GM18507 (cell line): ENCODE measurements at regions not wholly inside any gene's neighbourhood (a gene's known extent, or its start where the extent isn't known, plus 50 kb on each side); places are given as distances from the start of the nearest gene placed in this dataset.
"Not testable (repeated sequence)": the region's sequence is repeated elsewhere in the genome, so short reads cannot be mapped to it uniquely, and the experiment has no call there.

Source experiments
- DNase-seq: peaks from one replicate; pipeline ENCODE4 v3.0.0; 2011; ENCODE audit warnings: low read depth; ENCODE audit not compliant: insufficient read length; ENCODE audit errors: extremely low spot score
- FAIRE-seq: peaks from 2 replicates; lab custom pipeline; 2011; peaks lifted over from hg19 to GRCh38; lab: Jason Lieb, UNC

DNA sequence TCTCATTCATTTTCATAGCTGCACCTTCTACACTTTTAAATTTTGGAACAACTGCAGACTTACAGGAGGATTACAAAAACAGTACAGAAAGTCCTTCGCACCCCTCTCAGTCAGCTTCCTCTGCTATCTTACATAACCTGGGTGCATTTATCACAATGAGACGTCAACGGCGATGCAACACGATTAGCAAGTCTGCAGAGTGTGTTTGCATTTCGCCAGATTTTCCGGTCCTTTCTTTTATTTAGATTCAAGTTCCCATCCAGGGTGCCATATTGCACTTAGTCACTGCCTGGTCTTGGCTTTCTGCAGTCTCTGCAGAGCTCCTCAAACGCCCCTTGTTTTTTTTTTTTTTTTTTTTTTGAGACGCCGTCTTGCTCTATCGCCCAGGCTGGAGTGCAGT, 85.9 kb downstream of the ASMT start:
- FAIRE-seq: no peak
- DNase-seq: no peak

DNA sequence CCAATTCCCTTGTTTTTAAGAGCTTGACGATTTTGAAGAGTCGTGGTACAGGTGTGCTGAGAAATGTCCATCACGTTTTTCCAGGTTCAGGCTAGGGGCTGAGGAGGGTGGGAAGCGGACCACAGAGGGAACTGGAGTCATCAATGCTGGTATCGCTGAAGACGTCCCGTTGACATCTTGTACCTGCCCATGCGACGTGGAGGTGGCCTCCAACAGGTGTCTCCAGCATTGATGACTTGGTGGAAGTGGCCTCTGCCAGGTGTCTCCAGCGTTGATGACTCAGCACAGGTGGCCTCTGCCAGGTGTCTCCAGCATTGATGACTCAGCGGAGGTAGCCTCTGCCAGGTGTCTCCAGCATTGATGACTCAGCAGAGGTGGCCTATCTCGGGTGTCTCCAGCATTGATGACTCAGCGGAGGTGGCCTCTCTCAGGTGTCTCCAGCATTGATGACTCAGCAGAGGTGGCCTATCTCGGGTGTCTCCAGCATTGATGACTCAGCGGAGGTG, 86.6 kb downstream of the ASMT start:
- FAIRE-seq, DNase-seq: not testable (repeated sequence)

DNA sequence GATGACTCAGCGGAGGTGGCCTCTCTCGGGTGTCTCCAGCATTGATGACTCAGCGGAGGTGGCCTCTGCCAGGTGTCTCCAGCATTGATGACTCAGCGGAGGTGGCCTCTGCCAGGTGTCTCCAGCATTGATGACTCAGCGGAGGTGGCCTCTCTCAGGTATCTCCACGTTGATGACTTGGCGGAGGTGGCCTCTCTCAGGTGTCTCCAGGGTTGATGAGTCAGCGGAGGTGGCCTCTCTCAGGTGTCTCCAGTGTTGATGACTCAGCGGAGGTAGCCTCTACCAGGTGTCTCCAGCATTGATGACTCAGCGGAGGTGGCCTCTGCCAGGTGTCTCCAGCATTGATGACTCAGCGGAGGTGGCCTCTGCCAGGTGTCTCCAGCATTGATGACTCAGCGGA, 87.3 kb downstream of the ASMT start:
- DNase-seq, FAIRE-seq: not testable (repeated sequence)

DNA sequence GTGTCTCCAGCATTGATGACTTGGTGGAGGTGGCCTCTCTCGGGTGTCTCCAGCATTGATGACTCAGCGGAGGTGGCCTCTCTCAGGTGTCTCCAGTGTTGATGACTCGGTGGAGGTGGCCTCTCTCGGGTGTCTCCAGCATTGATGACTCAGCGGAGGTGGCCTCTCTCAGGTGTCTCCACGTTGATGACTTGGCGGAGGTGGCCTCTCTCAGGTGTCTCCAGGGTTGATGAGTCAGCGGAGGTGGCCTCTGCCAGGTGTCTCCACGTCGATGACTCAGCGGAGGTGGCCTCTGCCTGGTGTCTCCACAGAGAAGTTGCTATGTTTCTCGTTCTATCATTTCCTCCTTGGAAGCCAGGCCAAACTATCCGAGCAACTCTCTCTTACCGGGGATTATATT, 87.7 kb downstream of the ASMT start:
- not testable (repeated sequence) for FAIRE-seq, DNase-seq

DNA sequence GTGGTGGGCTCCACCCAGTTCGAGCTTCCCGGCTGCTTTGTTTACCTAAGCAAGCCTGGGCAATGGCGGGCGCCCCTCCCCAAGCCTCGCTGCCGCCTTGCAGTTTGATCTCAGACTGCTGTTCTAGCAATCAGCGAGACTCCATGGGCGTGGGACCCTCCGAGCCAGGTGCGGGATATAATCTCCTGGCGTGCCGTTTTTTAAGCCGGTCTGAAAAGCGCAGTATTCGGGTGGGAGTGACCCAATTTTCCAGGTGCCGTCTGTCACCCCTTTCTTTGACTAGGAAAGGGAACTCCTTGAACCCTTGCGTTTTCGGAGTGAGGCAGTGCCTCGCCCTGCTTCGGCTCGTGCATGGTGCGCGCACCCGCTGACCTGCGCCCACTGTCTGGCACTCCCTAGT, 94.4 kb downstream of the ASMT start:
- FAIRE-seq, DNase-seq: not testable (repeated sequence)

DNA sequence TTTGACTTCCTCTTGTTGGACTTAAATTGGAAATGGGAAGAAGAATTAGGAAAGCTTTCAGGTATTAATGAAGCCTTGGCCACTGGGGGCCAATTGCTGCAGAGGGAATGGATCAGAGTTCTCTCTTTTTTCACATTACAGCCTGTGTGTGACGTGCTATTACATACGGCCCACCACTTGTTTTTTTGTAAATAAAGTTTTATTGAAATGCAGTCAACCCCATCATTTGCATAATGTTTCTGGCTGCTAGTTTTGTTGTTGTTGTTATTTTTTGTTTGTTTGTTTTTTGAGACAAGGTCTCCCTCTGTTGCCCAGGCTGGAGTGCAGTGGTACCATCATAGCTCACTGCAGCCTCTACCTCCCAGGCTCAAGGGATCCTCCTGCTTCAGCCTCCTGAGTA, 98.4 kb downstream of the ASMT start:
- no peak for DNase-seq
- FAIRE-seq: no peak

DNA sequence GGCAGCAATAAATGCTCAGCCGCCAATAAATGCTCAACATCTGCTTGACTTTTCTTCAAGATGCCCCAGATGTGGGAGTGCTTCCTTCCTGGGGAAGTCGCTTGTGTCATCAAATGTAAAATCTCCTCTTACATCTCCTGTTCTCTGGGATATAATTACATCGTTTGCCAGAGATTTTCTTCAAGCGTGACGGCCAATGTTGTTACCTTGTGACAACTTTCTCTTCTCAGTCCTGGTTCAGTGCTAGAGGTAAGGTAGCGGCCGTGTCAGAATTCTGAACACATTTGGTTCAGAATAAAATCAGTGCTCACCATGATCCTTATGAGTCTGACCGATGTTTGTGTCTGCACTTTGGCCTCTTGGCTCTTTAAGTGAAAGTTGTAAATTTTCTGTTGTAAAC, 102.5 kb downstream of the ASMT start:
- FAIRE-seq (no peak), DNase-seq (no peak)

DNA sequence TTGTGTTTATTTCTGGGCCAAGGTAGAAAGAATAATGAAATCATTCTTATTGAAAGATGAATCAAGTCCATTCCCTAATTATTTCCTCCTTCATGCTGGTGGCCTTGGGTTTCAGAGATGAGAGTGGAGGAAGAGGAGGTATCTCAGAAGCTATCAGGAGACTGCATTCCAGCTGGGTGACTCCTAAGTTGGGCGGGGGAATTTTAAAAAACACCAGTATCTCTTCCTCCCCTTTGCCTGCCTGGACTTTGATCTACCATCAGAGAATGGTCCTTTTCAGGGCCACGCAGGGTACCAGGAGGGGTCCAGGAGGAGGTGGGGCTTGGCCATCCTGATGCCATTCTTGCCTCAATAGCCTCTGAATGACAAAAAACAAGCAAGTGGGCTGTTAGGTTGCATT, 104.4 kb downstream of the ASMT start:
- no peak for FAIRE-seq

DNA sequence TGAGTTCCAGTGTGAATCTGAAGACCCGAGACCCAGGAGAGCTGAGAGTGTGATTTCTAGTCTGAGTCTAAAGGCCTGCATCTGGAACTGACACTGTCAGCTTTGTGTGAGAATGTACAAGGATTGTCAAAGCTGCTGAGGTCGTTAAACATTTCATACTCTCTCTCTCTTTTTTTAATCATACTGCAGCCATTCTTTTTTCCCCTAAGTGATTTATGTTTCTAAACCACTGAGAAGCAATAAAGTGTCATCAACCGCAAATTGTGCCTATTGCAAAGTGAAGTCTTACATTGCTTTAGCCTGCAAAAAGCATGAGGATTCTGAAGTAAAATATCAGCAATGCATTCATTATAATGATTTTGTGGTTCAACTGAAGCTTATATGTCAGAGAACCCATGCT, 106.0 kb downstream of the ASMT start:
- FAIRE-seq (no peak), DNase-seq (no peak)

More for the DNA sequence above, 104.4 kb downstream of the ASMT start:
- DNase-seq: no peak

DNA sequence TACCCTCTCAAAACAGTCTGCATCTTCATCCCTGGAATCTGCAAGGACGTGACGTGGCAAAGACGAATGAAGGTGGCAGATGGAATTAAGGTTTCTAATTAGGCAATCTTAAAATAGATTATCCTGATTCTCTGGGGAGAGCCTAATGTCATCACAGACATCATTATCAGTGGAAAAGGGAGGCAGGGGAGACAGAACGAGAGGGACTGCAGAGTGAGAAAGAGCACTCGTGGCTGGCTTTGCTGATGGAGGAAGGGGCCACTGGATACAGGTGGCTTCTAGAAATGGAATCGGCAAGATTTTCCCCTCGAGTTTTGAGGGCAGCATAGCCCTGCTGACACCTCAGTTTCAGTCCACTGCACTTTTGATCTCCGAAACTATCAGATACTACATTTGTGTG, 110.6 kb downstream of the ASMT start:
- FAIRE-seq (no peak), DNase-seq (no peak)

DNA sequence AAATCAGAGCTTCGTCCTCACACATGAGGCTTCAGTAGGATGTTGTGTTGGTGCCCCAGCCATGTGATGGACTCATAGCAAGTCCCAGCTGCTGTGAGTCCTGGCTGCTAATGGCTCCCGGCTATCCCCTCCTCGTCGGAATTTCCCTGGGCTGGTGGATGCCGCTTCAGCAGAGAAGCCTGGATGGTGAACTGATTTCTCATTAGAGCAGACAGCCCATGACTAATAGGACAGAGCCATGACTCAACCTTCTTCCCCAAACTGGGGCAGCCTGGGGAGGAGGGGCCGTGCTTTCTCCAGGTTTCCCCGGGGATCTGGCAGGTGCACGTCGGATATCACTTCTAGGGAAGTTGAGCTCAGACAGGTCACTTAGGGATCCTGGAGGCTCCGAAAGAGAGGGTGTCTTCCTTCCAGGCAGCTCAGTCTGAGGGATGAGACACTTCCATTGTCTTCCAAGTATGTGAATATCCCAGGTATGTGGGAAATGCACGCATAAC, 112.7 kb downstream of the ASMT start:
- DNase-seq: no peak
- no peak for FAIRE-seq

DNA sequence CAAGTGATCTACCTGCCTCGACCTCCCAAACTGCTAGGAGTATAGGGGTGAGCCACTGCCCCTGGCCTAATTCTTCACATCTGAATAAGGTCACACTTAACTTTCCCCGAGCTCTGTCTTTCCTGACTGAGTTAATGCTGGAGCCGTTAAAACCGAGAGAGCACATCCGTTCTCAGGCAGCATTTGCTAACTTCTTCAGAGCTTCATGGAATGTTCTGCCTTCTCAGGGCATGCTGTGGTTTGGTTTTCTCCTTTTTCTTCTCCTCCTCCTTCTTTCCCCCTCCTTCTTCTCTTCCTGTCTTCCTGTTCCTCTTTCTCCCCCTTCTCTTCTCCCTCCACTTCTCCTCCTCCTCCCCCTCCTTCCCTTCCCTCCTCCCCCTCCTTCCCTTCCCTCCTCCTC, 119.9 kb downstream of the ASMT start:
- no peak for FAIRE-seq
- no peak for DNase-seq

DNA sequence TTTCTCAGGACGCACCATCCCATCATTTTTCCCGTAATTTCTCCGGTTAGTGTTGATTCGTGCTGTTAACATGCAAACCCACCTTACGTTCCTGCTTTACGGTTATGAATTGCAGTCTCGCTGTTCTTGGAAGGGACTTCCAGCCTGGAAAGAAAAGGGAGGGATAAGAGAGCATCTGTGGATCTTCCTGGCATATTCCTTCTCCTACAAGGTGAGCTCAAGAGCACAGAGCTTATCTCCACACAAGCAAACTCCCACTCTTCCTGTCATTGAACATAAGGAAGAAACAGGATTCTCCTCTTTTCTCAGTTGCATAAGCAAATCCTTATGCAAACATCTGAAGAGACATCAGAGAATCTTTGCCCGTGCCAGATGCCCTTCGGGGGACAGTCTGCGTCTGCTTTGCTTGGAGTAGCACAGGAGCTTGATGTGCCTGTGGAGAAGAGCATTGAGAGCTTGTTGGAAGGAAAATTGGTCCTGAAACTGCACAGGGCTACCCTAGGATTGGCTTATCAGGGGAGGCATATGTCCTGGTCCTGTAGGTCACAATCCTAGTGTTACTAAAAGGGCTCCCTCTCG, 127.0 kb downstream of the ASMT start:
- FAIRE-seq (no peak), DNase-seq (no peak)

DNA sequence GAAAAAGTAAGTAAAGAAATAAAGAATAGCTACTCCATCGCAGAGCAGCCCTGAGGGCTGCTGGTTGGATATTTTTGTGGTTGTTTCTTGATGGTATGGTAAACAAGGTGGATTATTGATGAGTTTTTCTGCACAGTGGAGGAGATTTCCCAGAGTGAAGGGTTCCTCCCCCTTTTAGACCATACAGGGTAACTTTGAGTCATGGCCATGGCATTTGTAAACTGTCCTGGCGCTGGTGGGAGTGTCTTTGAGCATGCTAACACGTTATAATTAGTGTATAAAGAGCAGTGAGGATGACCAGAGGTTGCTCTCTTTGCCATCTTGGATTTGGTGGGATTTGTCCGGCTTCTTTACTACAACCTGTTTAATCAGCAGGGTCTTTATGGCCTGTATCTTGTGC, 128.2 kb downstream of the ASMT start:
- FAIRE-seq (no peak), DNase-seq (no peak)

DNA sequence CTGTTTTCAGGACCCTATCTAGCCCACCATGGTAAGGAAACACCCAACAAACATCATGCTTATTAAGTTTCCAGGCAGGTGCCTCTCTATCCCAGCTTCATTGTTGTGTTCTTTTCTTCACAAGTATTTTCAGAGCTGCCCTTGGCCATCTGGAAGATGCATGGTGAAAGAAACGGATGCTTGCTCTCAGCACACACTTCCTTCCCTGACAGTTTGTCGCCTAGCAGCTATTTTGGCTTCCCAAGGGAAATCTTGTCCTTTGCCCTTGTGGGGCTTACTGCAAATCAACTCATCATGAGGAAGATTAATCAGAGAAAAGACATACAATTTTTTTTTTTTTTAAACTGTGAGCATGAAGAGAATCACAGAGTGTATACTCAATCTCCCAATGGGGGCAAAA, 128.8 kb downstream of the ASMT start:
- no peak for DNase-seq
- no peak for FAIRE-seq

DNA sequence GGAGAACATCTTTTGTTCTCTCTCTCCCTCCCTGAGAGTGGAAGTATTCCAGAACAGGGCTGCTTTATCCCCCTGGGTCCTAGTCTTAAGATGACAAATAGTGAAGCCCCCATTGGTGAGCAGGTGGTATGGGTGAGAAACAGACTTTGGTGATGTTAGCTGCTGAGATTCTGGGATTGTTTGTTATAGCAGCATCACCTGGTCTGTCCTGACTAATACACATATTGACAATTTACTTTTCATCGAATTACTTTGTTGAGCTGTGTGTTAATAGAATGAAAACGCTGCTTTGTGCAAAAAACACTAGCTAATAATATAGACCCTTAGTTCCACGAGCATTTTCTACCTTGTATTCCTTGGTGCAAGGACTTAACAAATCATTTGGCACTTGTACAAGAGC, 133.5 kb downstream of the ASMT start:
- DNase-seq (no peak), FAIRE-seq (no peak)

DNA sequence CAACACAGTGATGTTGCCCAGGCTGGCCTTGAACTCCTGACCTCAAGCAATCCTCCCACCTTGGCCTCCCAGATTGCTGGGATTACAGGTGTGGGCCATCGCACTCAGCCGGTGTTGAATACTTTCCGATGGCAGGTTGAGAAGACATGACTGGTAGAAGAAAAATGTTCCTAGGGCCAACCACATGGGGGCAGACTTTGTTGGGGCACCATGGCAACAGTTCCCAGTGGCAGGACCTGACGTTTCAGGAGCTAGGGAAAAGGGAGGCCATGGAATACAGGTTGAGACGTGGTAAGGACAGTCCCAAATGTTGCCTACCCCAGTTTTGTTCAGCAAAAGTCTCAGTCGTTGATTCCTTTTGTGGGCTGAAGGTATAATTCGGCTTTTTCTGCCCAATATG, 134.6 kb downstream of the ASMT start:
- FAIRE-seq (no peak), DNase-seq (no peak)

DNA sequence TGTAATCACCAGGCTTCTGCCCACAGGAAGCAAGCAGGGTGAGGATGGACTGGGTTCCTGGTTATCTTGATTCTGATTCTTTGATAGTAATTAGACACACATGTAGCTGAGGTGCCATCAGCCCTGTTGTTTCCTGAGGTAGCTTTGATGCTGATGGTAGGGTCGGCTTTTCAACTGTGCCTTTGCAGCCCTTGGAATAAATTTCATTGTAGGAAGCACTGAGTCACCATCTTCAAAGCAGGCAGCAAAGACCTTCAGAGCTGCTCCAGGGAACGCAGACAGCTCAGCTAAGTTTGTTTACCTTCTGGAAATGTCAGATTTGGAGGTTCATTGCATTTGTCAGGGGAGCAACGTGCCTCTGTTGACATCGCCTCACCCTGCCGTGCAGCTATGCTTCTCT, 135.4 kb downstream of the ASMT start:
- DNase-seq (no peak), FAIRE-seq (no peak)

DNA sequence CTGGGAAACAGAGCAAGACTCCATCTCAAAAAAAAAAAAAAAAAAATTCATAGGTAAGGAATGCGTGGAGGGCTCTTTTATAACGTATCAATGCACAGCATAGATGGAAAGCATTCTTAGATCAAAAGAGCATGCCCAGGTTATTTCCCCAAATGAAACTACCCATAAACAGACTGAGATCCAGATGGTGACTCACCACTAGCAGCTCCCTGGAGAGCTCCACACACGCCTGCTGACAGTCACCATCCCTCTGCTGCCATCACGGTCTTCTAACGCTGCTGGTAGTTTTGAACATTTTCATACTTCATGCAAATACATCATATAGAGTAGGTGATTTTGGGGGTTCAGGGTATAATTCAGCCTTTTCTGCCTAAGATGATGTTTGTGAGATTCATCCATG, 136.9 kb downstream of the ASMT start:
- FAIRE-seq (no peak), DNase-seq (no peak)

DNA sequence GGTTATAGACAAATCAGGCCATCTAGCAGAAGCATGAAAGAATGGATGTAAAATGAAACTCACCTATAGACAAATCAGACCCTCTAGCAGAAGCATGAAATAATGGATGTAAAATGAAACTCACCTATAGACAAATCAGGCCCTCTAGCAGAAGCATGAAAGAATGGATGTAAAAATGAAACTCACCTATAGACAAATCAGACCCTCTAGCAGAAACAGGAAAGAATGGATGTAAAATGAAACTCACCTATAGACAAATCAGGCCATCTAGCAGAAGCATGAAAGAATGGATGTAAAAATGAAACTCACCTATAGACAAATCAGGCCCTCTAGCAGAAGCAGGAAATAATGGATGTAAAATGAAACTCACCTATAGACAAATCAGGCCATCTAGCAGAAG, 137.9 kb downstream of the ASMT start:
- DNase-seq: not testable (repeated sequence)
- peak; percentile 12 for FAIRE-seq

DNA sequence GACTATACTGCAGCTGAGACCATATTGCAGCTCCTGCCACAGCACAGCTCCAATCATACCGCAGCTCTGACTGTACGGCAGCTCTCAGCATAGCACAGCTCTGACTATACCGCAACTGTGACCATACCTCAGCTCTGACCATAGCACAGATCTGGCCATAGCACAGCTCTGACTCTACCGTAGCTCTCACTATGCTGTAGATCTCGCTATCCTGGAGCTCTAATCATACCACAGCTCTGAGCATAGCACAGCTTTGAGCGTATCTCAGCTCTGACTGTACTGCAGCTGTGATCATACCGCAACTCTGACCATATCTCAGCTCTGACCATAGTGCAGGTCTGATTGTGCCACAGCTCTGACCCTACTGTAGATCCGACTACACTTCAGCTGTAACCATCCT, 139.2 kb downstream of the ASMT start:
- DNase-seq (no peak), FAIRE-seq (no peak)

DNA sequence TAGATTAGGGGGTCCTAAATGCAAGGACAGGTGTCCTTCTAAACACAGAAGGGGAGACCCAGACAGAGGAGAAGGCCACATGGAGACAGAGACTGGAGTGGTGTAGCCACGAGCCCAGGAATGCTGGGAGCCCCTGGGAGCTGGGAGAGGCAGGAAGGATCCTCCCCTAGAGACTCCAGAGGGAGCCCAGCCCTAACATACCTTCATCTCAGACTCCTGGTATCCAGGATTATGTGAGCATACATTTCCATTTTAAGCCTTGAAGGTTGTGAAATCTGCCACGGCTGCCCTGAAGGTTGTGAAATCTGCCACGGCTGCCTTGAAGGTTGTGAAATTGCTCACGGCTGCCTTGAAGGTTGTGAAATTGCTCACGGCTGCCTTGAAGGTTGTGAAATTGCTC, 148.4 kb downstream of the ASMT start:
- FAIRE-seq (no peak), DNase-seq (no peak)
